Heart left ventricle (tissue), 16 donors: ENCODE measurements at regions not wholly inside any gene's neighbourhood (a gene's known extent, or its start where the extent isn't known, plus 50 kb on each side); places are given as distances from the start of the nearest gene placed in this dataset.

Experiments
- ATAC-seq, 4 donors: fragments of 200-7000 bp; cut with Tn5 transposase; one replicate each; pipeline ENCODE4 v1.9.1; 2020 to 2022; ENCODE audit warnings: moderate library complexity in 4 of 4, mild to moderate bottlenecking in 3 of 4, moderate number of reproducible peaks in 1 of 4
- DNase-seq, 5 donors: peaks; one replicate each; pipeline ENCODE4 v3.0.0-alpha.2; 2020
- H3K27ac ChIP-seq, 12 donors: fragments of 200-600 bp; sonication (generic) in 4 of 12; one replicate each; pipeline versions ENCODE4 v1.5.0 to v1.8.0; 2016 to 2022; ENCODE audit warnings: mild to moderate bottlenecking in 2 of 12
- H3K27me3 ChIP-seq, 9 donors: fragments of 200-600 bp; sonication (generic) in 2 of 9; one replicate each; pipeline versions ENCODE4 v1.5.1 to v1.8.0; 2016 to 2022; ENCODE audit warnings: mild to moderate bottlenecking in 3 of 9
- H3K36me3 ChIP-seq, 9 donors: fragments of 200-600 bp; sonication (generic) in 2 of 9; one replicate each; pipeline versions ENCODE4 v1.5.0 to v1.8.0; 2018 to 2022; ENCODE audit warnings: mild to moderate bottlenecking in 2 of 9
- H3K4me1 ChIP-seq, 12 donors: fragments of 200-600 bp; sonication (generic) in 4 of 12; one replicate each; pipeline versions ENCODE4 v1.5.0 to v1.8.0; 2016 to 2022; ENCODE audit warnings: mild to moderate bottlenecking in 3 of 12
- H3K4me3 ChIP-seq, 12 donors: fragments of 200-600 bp; sonication (generic) in 4 of 12; one replicate each; pipeline versions ENCODE4 v1.5.0 to v1.8.0; 2017 to 2022; ENCODE audit warnings: mild to moderate bottlenecking in 9 of 12, moderate library complexity in 4 of 12
- H3K9me3 ChIP-seq, 12 donors: fragments of 200-600 bp; sonication (generic) in 4 of 12; one replicate each; pipeline versions ENCODE4 v1.5.0 to v1.8.0; 2016 to 2022; ENCODE audit warnings: mild to moderate bottlenecking in 1 of 12
- POLR2A ChIP-seq, 2 donors: fragments of 450-650 bp; IDR thresholded peaks; one replicate each; pipeline ENCODE4 v1.6.1; 2017; ENCODE audit warnings: antibody characterized with exemption in 2 of 2, mild to moderate bottlenecking in 2 of 2, moderate library complexity in 2 of 2
- WGBS, 4 donors: extraction: QIAGEN DNeasy Blood & Tissue Kit in 2 of 4; methylation state at CpG; one replicate each; pipeline versions ENCODE4 v1.1.5 to v1.1.7; 2013 to 2018; 5-methylcytosine and 5-hydroxymethylcytosine counted together
- intact Hi-C, 10 donors: fragments of 100-400 bp; cut with DNase I; formaldehyde crosslinking; loops; one replicate each; pipeline versions ENCODE4 v1.11.1 to v1.14.2; 2022
- TF ChIP-seq, protein P1 (sequence below), 12 donors: fragments of 200-600 bp; sonication (generic) in 4 of 12; IDR thresholded peaks; one replicate each; pipeline versions ENCODE4 v1.5.0 to v1.8.0; 2018 to 2022; ENCODE audit warnings: antibody characterized with exemption in 12 of 12, mild to moderate bottlenecking in 5 of 12
- donor health status: ischemic (EF 13 %, LVEDD 7.1; RV severe dilation, severe dysfunction).
- donor health status: healthy with polysubstance abuse.
- donor health status: DM: no; HTN: yes; CAD: no.
- donor health status: DM: no; HTN: no; CAD: no.
- donor health status: ischemic (EF 25% LVEDD 6.9; RV normal size, moderate dysfunction).
- donor health status: ischemic (EF 25% LVEDD 5.7; RV mildly dilated, moderate dysfunction).
- donor health status: healthy.
- donor health status: DM: yes; HTN: yes; CAD: no.
- donor health status: ischemic (EF 35%, LVEDD 5.7; RV mildly dilated, moderate dysfunction).
- donor health status: nonischemic (EF 11% LVEDD 7.7; RV severe dilation, severe dysfunction).
- donor health status: DM: yes; HTN: yes; CAD: no.
- donor health status: PGD.
- donor health status: ischemic (EF 29% LVEDD 5.4; RV normal size, mild dysfunction).
- donor health status: nonischemic (EF 23%, LVEDD 6.1; RV moderate dilation, normal function).

DNA sequence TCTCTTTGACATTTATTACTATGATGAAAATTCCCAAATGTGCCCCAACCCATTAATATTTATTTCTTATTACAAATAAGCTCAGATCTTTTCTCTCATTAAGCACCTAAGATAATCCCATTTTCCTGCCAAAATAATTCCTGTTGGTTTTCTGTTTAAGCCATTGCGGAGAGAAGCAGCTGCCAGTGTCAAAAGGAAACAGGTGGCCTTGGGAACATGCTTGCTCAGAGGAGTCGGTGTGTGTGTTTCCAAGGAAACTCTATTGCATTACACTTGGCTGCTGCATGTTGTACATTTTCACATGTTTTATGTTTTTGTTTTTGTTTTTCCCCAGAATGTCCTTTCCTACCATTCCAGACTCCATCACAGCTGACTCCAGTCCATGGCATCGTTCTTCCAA, 56.4 kb downstream of the CD24 start:
- DNase-seq: no peak
- 39 to 65% (median 53%) methylated on average over 3 of the region's 3 CpGs for WGBS, 4 donors
- ATAC-seq: no peak

GRCh38 chr6:106916891-106917290, 57.6 kb downstream of the CD24 start:
- Histone ChIP-seq H3K9me3 (peaks cover 0 to 3% (median 0%) of the 10 kb centered on the region in 12 donors), H3K4me3 (no peak overlapping the region), H3K27ac (no peak overlapping the region), H3K27me3 (no peaks in the 10 kb centered on the region), H3K4me1 (no peaks in the 10 kb centered on the region), H3K36me3 (no peaks in the 10 kb centered on the region)
- no peak for TF ChIP-seq POLR2A (IDR thresholded peaks at IDR 0.05)
- TF ChIP-seq, protein P1, sequence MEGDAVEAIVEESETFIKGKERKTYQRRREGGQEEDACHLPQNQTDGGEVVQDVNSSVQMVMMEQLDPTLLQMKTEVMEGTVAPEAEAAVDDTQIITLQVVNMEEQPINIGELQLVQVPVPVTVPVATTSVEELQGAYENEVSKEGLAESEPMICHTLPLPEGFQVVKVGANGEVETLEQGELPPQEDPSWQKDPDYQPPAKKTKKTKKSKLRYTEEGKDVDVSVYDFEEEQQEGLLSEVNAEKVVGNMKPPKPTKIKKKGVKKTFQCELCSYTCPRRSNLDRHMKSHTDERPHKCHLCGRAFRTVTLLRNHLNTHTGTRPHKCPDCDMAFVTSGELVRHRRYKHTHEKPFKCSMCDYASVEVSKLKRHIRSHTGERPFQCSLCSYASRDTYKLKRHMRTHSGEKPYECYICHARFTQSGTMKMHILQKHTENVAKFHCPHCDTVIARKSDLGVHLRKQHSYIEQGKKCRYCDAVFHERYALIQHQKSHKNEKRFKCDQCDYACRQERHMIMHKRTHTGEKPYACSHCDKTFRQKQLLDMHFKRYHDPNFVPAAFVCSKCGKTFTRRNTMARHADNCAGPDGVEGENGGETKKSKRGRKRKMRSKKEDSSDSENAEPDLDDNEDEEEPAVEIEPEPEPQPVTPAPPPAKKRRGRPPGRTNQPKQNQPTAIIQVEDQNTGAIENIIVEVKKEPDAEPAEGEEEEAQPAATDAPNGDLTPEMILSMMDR (IDR thresholded peaks at IDR 0.05): no peak
- WGBS, 4 donors: 76 to 91% (median 82%) methylated on average over 2 of the region's 2 CpGs
- DNase-seq (no peak), ATAC-seq (no peak)
- intact Hi-C loops: no loop called here

More for the DNA sequence above, 56.4 kb downstream of the CD24 start:
- Histone ChIP-seq H3K9me3 (peaks cover 0 to 3% (median 0%) of the 10 kb centered on the region in 12 donors), H3K27ac (no peak overlapping the region), H3K4me1 (no peaks in the 10 kb centered on the region), H3K27me3 (peaks cover 0 to 7% (median 0%) of the 10 kb centered on the region in 9 donors), H3K4me3 (no peak overlapping the region), H3K36me3 (no peaks in the 10 kb centered on the region)
- intact Hi-C loops: no loop called here
- TF ChIP-seq, protein P1 (IDR thresholded peaks at IDR 0.05): no peak
- TF ChIP-seq POLR2A (IDR thresholded peaks at IDR 0.05): no peak

DNA sequence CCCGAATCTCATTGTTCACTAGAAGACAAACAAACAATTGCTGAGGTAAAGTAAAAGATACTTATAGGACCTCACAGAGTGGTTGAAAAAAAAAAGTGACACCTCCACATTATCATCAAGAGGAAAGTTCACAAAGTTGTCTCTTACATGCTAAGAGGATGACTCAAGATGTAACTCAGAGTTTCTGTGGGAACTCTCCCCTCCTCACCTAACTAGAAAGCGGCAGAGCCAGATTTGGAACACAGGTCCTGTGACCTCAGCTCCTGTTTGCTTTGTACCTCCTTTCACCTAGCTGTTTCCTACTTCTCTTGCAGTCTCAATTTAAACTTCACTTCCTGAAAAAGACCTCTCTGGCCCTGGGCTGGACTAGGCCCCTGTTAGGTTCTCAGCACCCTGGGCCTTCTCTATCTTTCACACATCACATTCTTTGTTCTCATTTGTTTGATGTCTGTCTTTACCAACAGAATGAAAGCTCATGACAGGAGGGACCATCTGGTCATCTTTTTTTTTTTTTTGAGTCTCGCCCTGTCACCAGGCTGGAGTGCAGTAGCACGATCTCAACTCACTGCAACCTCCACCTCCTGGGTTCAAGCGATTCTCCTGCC, 60.8 kb downstream of the CD24 start:
- intact Hi-C loops: no loop called here
- H3K36me3 ChIP-seq: no peaks in the 10 kb centered on the region
- no peaks in the 10 kb centered on the region for H3K27me3 ChIP-seq
- 75 to 85% (median 77%) methylated on average over 5 of the region's 5 CpGs for WGBS, 4 donors
- H3K27ac ChIP-seq: no peak overlapping the region
- peaks cover 0 to 3% (median 0%) of the 10 kb centered on the region in 12 donors for H3K9me3 ChIP-seq
- H3K4me1 ChIP-seq: no peaks in the 10 kb centered on the region
- ATAC-seq: no peak
- TF ChIP-seq, protein P1 (IDR thresholded peaks at IDR 0.05): no peak
- TF ChIP-seq POLR2A (IDR thresholded peaks at IDR 0.05): no peak
- H3K4me3 ChIP-seq: no peak overlapping the region
- DNase-seq: no peak

- intact Hi-C loops: no loop called here
- Histone ChIP-seq H3K36me3 (no peaks in the 10 kb centered on the region), H3K4me3 (no peak overlapping the region), H3K27ac (no peak overlapping the region), H3K4me1 (no peaks in the 10 kb centered on the region), H3K9me3 (peaks cover 0 to 3% (median 0%) of the 10 kb centered on the region in 12 donors), H3K27me3 (no peaks in the 10 kb centered on the region)
- DNase-seq: no peak
- TF ChIP-seq, protein P1 (IDR thresholded peaks at IDR 0.05): no peak
- no peak for TF ChIP-seq POLR2A (IDR thresholded peaks at IDR 0.05)
- no peak for ATAC-seq
Observed at GRCh38 chr6:106913111-106913510, 61.4 kb downstream of the CD24 start.
